GM21528 (cell line): ENCODE measurements at regions not wholly inside any gene's neighbourhood (a gene's known extent, or its start where the extent isn't known, plus 50 kb on each side); places are given as distances from the start of the nearest gene placed in this dataset.

ENCODE experiments used
- ATAC-seq: cut with Tn5 transposase; IDR thresholded peaks from one replicate; pipeline ENCODE4 v1.9.1; 2021; ENCODE audit warnings: mild to moderate bottlenecking, moderate library complexity; ENCODE audit not compliant: unreplicated experiment, low FRiP score

DNA sequence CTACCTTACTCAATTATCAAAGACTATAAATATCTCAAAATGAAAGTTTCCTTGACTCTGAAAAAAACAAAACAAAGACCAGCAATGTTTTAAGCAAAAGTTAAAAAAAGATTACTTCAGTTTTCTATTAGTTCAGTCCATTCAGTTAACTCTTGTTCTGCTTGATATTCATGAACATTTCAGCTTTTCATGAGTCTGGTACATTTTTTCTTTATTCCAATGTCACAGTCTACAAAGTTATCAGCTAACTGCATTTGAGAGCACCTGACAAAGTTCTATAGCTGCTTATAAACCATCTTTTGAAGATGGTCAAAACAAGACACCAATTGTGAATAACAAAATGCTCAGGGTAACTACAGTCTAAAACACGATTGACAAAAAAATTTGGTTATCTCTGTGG lies 156.1 kb upstream of the NOX3 start:
- no peak for ATAC-seq

DNA sequence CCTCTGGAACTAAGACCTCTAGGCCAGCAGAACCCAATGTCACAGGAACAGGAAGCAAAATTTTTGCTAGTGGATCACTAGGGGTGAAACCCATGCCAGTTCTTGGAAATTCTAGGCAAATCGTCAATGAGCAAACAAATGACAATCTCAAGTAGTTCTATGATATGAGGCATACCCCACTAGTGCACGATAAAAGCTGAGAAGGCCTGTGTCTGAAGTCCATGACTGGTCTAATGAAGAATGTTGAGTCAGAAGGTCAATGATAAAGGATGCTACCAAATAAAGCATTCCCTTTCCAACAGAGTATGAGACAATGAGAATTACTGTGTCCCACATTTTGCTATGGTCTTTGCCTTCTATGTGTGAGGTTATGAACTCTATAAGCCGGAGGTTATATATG lies 149.4 kb upstream of the NOX3 start:
- no peak for ATAC-seq

DNA sequence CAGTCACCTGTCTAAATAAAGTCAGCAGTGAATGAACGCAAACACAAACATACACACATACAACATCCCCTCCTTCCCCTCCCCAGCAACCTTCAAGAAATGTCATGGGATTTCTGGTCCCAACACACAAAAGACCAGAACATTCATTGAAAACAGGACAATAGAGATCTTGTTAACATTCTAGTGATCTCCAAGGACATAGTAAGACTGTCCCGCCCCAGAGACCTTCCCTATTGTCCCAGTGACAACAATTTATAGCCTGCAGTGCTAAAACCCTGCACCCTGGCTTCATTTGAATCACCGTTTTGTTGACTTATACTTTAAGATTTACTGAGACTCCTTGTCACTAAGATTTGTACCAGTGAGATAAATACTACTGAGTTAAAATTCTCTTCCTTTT lies 143.9 kb upstream of the NOX3 start:
- ATAC-seq, result no peak

DNA sequence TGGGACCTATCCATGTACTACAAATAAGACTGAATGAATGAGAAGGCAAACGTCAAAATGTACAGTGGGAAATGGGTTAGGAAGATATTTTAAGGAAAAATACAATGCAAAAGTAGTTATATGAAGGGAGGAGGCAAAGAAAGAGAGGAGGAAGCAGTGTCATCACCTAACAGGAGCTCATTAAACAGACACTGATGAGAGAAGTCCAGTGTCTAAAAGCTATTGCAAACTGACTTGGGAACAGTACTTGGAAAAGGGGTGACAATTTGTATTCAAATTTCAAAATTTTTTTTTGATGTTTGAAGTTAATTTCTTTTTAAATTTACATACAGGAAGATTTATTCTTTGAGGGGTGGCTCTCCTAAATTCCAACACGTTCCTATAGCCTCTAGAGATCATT lies 143.5 kb upstream of the NOX3 start:
- ATAC-seq, result no peak

DNA sequence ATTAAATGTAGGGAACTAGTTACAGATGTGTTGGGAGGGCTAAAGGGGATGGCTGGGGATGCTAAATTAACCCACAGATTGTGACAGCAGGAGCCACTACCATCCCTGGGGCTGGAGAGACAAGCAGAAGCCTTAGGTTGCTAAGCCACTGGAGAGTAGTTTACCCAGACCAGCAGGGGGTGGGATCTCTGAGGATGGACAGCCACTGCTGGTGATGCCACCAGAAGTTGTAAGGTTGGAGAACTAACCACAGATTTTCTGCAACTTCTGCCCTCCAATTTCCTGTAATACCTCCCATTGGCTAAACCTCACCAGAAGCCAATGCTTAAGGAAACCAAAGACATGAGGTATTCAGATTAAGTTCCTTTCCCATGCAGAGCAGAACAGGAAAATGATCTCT lies 139.6 kb upstream of the NOX3 start:
- no peak for ATAC-seq

DNA sequence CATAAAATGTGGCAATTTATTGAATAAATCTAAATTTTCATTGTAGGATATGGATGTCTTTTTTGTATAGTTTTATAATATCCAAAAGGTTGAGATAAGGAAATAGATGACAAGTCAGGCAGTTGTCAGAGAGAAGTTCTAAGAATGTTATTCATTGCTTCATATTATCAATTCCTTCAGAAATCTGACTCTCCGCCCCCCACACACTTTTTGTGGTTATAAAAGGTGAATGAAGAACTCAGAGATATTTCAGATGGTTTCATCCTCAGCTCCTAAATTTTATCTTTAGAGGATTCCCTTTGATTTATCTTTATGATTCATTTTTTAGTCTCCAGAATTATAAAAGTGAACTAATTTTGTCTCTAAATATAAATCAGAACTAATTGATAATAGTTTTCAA lies 136.1 kb upstream of the NOX3 start:
- no peak for ATAC-seq

DNA sequence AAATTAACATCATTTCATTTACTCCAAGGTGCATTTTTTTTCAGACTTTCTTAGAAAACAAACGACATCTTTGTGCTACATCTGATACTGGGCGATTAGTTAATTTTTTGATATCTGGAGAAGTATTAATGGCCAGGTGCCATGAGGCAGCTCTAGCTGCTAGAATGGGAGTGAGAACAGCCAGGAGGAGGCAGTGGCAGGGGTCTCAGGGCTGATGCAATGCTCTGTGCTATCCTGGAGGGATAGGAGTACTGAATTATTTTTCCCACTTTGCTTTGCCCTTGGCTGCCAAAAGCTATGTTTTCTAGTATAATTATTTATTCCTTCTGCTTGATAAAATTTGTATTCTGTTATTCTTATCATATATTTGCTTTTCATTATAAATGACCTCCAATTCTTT lies 133.6 kb upstream of the NOX3 start:
- ATAC-seq, result no peak

DNA sequence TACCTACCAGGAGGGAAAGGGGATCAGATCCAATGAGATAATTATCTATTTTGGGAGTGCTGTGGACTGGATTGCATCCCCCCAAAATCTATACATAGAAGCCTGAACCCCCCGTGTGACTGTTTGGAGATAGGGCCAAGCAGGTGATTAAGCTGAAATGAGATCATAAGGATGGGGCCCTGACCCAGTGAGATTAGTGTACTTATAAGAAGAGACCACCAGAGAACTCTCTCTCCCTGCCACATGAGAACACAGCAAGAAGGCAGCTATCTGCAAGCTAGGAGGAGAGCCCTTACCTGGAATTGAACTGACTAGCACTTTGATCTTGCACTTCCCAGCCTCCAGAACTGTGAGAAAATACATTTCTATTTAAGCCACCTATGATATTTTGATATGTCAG lies 132.2 kb upstream of the NOX3 start:
- no peak for ATAC-seq

DNA sequence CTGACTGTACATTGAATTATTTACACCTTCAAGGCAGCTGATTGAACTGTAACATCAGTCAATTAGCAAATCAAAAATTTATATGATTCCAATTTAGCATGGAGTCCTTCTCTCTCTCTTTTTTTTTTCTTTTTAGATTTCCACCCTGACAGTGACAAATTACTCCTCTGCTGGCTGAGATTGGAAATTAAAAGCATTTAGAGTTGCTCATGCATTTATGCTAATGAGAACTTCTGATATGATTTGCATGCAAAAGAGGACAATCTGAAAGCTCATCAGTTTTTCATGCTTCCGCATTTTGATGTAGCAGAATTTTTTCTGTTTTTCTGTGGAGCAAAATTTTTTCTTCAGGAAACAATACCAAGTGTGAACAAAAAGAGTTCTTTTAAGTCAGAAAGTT lies 130.5 kb upstream of the NOX3 start:
- no peak for ATAC-seq

DNA sequence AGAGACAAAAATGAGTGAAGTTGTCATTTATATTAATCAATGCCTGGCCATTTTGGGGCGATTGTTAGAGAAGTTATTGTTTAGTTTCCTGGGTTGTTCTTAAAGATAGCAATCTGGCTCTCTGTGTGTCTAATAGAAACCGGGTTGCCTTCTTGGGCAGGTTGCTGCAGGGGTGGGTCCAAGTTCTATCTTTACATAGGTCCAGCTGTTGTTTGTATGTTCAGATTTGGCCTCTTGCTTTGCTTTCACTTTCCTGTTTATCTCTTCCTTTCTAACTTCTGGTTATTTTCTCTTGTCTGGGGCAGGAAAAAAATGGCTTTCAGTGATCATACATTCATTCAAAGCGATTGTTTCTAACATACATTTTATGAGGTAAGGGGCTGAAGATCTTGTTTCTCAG lies 128.4 kb upstream of the NOX3 start:
- ATAC-seq, result no peak

DNA sequence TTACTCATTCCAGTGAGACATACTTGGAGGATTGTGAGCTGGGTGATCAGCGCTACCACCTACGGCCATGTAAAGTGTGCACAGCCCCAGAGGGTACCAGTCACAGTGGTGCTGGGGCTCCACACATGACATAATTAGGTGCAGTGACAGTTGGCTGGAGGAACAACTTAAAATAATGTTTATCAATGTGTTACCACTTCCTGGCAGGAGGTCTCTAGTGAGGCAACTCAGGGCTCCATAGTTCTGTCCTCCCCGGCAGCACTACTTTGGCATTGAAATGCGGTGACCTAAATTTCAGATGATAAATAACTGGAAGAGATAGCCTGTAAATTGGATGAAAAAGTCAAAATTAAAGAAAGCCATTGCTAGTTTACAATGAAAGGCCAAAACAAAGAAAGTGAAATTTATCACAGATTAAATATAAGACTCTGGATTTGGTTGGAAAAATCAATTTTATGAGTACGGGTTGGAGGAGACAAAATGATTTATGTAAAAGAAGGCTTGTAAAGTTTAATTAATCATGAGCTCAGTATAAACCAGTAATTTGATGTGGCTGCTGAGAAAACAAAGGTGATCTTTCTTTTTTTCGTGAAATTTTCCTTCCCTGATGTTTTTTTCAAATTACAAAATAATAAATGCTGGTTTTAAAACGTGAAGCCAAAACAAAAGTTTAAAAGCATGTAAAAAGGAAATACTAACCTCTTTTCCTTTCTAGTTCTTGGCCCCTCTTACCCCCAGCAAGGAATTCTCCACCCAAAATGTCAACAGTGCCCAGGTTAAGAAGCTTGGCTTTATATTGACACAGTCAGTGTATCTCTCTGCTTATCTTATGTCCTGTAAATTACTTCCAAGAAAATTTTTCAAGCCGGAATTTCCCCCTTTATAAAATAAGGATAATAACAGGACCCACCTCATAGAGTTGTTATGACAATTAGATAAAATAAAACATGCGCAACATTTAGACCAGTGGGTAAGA lies 126.7 kb upstream of the NOX3 start:
- no peak for ATAC-seq

DNA sequence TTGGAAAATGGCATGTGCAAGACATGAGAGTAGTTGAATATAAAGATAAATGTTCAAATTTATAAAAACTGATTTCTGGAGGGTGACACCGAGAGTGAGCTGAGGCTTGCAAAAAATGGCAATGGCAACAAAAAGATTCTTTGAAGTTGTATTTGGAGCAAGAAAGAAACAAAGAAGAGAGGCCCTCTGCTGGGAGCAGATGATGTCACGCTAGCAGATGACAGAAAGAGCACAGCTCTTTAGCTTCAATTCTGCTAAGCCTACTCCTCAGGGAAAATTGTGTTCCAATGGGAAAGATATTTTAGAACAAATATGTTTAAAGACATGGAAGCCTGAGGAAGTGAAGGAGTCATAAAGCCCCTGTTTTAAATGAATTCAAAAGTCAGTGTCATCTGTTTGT lies 125.3 kb upstream of the NOX3 start:
- no peak for ATAC-seq

DNA sequence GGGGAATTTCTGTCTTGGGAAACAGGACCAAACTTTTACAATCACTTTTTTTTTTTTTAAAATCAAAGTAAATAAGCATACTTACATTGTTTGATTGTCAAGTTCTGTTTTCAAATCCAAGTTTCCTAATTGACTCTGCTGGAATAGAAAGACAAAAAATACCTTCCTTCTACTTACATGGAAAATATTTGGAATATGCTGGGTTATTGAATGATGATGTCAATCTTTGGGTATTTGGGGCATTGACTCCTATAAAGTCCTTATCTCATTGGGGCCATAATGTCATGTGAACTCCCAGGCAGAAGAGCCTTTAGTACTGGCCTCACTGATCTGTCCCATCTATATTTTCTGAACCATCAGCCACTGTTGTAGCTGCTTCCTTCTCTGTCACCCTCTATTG lies 122.6 kb upstream of the NOX3 start:
- ATAC-seq, result no peak

DNA sequence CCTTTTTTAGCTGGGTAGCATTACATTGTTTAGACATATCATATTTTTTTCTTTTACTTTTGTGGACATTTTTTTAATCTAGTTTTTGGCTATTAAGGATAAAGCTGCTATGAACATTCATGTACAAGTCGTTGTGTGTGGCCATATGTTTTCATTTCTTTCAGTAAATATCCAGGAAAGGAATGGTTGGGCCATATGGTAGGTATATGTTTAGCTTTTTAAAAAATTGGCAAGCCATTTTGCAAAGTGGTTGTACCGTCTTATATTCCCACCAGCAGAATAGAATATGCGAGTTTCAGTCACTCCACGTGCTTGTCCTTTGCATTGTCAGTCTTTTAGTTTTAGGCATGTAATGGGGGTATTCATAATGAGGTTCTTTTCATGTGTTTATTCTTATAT lies 106.3 kb upstream of the NOX3 start:
- no peak for ATAC-seq

DNA sequence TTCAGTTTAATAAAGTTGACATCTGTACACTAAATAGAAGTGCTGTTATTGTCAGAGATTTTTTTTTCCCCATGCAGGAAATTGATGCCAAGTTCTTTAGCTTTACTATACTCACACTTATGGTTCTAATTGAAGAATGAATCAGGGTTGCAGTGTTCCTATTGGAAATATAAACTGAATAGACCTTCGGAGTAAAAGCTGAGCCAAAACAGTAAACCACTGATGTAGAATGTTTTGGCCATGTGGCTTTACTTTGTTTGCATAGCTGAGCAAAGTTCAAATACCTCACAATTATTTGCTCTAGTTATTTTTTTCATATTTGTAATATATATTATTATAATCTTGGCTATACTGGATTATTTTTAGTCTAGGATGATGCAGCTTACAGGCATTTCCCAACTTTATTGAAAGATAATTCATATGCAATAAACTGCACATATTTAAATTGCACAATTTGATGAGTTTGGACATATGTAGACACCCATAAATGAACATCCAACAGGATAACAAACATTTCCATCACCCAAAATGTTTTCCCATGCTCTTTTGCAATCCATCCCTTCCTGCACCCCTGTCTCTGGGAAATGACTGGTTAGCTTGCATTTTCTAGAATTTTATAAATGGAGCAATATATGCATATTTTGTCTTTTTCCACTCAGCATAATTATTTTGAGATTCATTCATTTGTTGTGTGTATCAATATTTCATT lies 105.8 kb upstream of the NOX3 start:
- ATAC-seq, result no peak

DNA sequence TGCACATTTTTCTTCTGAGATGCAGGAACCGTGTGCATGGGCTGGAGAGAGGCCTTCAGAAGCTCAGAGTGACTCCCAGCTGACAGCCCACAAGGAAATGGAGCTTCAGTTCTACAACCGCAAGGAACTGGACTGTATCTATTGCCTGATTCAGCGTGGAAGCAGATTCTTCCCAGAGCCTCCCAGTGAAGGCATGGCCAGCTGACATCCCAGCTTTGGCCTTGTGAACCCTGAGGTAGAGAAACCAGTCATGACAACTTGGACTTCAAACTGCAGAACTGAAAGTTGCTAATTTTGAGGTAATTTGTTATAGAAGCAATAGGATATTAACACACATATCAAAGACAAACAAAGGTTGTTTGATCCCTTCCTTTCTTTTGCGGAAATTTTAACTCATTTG lies 94.3 kb upstream of the NOX3 start:
- ATAC-seq, result no peak

DNA sequence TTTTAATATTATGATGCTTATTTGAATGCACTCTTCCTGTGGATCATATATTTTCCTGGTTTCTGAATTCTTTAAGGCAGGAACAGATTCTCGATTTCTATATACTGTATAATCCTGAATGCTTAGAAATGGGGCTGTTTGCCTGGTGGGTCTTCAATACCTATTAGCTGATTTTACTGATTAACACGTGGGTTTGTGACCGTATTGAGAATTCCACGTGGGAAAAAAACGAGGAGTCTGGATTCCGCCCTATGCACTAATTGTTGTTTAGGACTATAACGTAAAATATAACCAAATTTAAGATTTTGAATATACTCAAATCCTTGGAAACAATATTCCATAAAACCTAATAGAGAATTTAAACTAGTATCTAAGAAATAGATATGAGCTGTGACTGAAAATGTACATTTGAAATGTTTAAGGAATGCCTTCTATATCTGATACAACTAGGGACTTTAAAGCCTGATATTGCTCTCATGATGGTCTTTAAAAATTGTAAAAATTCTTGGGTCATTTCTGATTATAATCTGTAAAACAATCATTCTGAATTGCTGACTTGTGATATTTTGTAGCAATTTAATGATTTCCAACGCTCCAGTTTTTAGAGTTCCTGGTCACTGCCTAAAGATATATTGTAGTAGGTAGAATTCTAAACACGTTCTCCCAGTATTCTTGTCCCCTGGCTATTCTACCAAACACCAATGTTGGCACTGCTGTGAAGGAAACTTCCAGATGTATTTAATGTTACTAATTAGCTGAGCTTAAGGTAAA lies 93.6 kb upstream of the NOX3 start:
- no peak for ATAC-seq

DNA sequence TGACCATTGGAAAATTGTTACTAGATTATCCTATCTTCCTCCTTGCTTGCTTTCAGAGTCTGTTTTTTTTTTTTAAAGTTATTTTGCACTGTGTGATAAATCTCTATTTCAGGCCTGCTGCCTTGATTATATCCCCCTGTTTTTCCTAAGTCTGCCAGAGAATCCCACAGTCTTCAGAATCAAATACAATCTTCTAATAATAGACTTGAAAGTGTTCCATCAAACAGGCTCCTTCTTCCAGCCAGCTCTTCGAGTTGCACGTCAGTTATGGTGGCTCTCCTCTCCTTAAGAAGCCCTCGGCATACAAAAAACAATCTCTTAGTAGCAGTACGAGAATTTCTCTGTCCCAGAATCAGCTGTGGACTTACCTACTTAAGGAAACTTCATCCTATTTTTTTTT lies 92.9 kb upstream of the NOX3 start:
- no peak for ATAC-seq

DNA sequence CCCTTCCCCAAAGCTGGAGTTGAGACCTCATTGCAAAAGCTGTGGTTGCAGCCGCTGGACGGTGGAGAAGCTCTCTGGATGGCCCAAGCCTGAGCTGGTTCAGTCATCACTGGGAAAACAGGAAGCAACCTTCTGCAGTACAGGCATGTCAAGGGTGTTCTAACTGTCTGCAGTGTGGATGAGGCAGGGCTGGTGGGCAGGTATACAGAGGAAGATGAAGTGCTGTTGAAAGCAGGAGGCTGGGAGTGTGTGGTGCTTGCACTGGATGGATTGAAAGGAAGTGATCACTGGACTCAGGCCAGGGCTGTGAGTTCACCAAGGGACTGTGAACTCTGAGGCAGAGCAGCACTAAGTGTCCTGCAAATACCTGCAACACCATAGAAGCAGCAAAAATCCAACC lies 89.0 kb upstream of the NOX3 start:
- no peak for ATAC-seq

DNA sequence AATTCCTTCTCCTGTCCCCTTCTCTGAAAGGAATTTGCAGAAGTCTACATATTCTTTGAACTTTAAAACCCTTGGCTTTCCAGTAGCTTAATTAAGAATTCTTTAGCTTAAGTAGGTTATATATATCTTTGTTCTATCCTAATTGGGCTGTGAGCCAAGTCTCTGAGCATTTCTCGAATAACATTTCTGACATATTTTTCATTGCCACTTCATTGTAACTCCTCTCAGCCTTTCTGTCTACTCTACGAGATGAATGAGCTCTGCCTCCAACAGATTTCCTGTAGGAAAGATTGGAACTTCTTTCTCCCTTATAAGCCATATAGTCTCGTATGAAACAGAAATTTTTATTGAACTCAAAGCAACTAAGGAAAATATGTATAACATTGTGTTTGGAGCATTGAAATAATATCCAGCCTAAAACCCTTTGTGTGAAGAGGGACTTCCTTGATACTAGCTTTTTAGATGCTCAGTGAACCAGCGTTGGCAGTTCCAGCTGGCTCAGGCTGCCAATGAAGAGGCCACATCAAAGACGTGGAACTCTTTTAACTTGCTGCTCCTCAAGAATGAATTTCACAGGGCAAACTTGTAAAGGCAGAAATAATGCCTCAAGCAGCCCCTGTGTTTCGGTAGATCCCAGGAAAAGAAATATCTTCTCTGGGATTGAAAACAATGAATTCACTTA lies 87.7 kb upstream of the NOX3 start:
- ATAC-seq, result no peak

DNA sequence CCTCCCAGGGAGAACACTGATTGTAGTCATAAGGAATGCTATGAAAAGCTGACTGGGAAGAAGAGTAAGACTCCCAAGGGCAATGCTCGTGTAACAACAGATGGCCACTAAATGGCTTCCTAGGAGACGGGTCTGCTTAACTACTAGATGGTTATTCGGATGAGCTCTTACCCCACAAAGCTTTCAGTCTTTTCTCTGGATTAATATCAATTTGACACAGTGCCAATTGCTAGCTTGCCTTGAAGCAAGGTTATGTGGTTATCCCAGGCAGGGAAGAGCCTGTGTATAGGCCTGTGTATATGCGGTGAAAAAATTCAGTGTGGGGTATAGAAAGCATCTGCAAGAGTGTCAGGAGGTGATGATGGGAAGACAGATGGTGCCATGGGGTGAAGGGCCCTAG lies 86.4 kb upstream of the NOX3 start:
- no peak for ATAC-seq
